SU-DHL-6 (cell line): ENCODE measurements at regions not wholly inside any gene's neighbourhood (a gene's known extent, or its start where the extent isn't known, plus 50 kb on each side); places are given as distances from the start of the nearest gene placed in this dataset.

ENCODE experiments used
- H2AFZ ChIP-seq: fragments of 200-600 bp; sonication (generic); 2 replicates; pipeline ENCODE4 v1.6.1; 2014; ENCODE audit warnings: low read depth, mild to moderate bottlenecking, moderate library complexity, mixed read lengths, antibody characterized with exemption, low read length; ENCODE audit not compliant: severe bottlenecking
- H3F3A ChIP-seq: fragments of 200-600 bp; shearing (Covaris generic); 2 replicates; pipeline ENCODE4 v1.6.0; 2016; ENCODE audit warnings: antibody characterized with exemption, mild to moderate bottlenecking; ENCODE audit not compliant: insufficient read depth
- H3K27ac ChIP-seq: fragments of 200-600 bp; sonication (generic); 2 replicates; pipeline ENCODE4 v1.5.1; 2016; ENCODE audit warnings: low read depth, mild to moderate bottlenecking, low read length, moderate library complexity, mixed read lengths
- H3K27me3 ChIP-seq: fragments of 200-600 bp; sonication (generic), shearing (Covaris generic); 2 replicates; pipeline ENCODE4 v1.6.0; 2014; ENCODE audit warnings: mild to moderate bottlenecking, low read length
- H3K36me3 ChIP-seq: fragments of 200-600 bp; sonication (generic); 2 replicates; pipeline ENCODE4 v1.6.1; 2014; ENCODE audit warnings: mild to moderate bottlenecking, low read length, mixed read lengths
- H3K4me2 ChIP-seq: fragments of 300-600, 200-600 bp; shearing (Covaris generic), sonication (generic); 2 replicates; pipeline ENCODE4 v1.6.0; 2014; ENCODE audit warnings: low read length, low read depth, mild to moderate bottlenecking; ENCODE audit not compliant: poor library complexity, severe bottlenecking
- H3K4me3 ChIP-seq: fragments of 200-600 bp; sonication (generic); 2 replicates; pipeline ENCODE4 v1.5.1; 2014; ENCODE audit warnings: antibody characterized with exemption, low read length, mild to moderate bottlenecking, mixed read lengths; ENCODE audit not compliant: insufficient read depth, poor library complexity, severe bottlenecking
- H3K79me2 ChIP-seq: fragments of 200-600 bp; sonication (generic); 2 replicates; pipeline ENCODE4 v1.6.1; 2014; ENCODE audit warnings: mild to moderate bottlenecking, low read length, moderate library complexity; ENCODE audit not compliant: insufficient read depth
- H3K9ac ChIP-seq: fragments of 200-600 bp; sonication (generic); 2 replicates; pipeline ENCODE4 v1.7.0; 2014; ENCODE audit warnings: mild to moderate bottlenecking, low read length
- H3K9me2 ChIP-seq: fragments of 200-600 bp; sonication (generic); replicated peaks from 2 replicates; pipeline ENCODE4 v1.6.1; 2014; ENCODE audit warnings: low read length; ENCODE audit not compliant: insufficient read depth
- H3K9me3 ChIP-seq: fragments of 200-600 bp; sonication (generic); 2 replicates; pipeline ENCODE4 v1.6.1; 2014; ENCODE audit warnings: low read length, mixed read lengths; ENCODE audit not compliant: insufficient read depth
- H4K20me1 ChIP-seq: fragments of 200-600 bp; sonication (generic); 2 replicates; pipeline ENCODE4 v1.6.1; 2014; ENCODE audit warnings: low read depth, mild to moderate bottlenecking, antibody characterized with exemption, low read length, moderate library complexity, mixed read lengths
- EZH2phosphoT487 ChIP-seq: fragments of 200-600 bp; sonication (generic), shearing (Covaris generic); conservative IDR thresholded peaks from 2 replicates; pipeline ENCODE4 v1.6.1; 2018; ENCODE audit warnings: mild to moderate bottlenecking, antibody characterized with exemption, low read length, moderate library complexity, mixed read lengths
- TF ChIP-seq, protein P1 (sequence below): fragments of 200-600 bp; sonication (generic); IDR thresholded peaks from one replicate; pipeline ENCODE4 v1.5.1; 2017; ENCODE audit warnings: antibody characterized with exemption, mild to moderate bottlenecking, low read length, moderate library complexity; ENCODE audit not compliant: insufficient read depth, poor library complexity, severe bottlenecking

DNA sequence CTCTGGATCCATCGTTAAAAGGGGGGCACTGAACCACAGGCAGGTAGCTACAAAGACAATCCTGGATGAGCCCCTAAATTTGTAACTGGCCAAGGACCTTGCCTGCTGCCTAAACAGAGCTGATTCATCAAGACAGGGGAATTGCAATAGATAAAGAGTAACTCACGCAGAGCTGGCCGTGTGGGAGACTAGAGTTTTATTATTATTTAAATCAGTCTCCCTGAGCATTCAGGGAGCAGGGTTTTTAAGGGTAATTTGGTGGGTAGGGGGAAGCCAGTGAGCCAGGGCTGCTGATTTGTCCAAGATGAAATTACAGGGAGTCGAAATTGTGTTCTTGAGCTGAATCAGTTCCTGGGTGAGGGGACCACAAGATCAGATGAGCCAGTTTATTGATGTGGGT is 885.1 kb upstream of the CADM2 start:
- no peaks in the 10 kb centered on the region for H3K9me2 ChIP-seq
- TF ChIP-seq, protein P1, sequence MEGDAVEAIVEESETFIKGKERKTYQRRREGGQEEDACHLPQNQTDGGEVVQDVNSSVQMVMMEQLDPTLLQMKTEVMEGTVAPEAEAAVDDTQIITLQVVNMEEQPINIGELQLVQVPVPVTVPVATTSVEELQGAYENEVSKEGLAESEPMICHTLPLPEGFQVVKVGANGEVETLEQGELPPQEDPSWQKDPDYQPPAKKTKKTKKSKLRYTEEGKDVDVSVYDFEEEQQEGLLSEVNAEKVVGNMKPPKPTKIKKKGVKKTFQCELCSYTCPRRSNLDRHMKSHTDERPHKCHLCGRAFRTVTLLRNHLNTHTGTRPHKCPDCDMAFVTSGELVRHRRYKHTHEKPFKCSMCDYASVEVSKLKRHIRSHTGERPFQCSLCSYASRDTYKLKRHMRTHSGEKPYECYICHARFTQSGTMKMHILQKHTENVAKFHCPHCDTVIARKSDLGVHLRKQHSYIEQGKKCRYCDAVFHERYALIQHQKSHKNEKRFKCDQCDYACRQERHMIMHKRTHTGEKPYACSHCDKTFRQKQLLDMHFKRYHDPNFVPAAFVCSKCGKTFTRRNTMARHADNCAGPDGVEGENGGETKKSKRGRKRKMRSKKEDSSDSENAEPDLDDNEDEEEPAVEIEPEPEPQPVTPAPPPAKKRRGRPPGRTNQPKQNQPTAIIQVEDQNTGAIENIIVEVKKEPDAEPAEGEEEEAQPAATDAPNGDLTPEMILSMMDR: no peak
- no peak for TF ChIP-seq EZH2phosphoT487
- H3K4me3 ChIP-seq: no peak overlapping the region
- H3F3A ChIP-seq: no peaks in the 10 kb centered on the region
- no peak overlapping the region for H3K27ac ChIP-seq
- no peaks in the 10 kb centered on the region for H3K79me2 ChIP-seq
- H3K27me3 ChIP-seq: no peaks in the 10 kb centered on the region
- no peak overlapping the region for H2AFZ ChIP-seq
- H4K20me1 ChIP-seq: no peaks in the 10 kb centered on the region
- H3K4me2 ChIP-seq: no peak overlapping the region
- no peak overlapping the region for H3K9ac ChIP-seq
- no peaks in the 10 kb centered on the region for H3K9me3 ChIP-seq
- no peaks in the 10 kb centered on the region for H3K36me3 ChIP-seq

DNA sequence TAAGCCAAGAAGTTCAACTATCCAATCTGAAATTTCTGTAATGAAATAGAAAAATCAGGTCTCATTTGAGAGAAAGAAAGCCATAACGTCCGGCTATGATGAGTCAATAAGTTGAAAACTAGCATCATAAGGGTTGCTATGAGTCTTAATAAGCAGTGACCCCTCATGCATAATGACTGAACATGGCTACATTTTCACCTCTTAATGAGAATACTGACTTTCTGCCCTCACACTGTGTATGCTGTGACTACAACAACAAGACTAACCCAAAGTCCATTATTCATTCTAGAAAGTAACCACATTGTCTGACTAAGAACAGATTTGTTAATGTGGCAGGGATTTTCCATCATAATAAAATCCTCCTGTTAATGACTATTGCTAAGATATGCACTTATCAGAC is 884.0 kb upstream of the CADM2 start:
- H3K4me3 ChIP-seq: no peak overlapping the region
- H2AFZ ChIP-seq: no peak overlapping the region
- H3K36me3 ChIP-seq: no peaks in the 10 kb centered on the region
- H4K20me1 ChIP-seq: no peaks in the 10 kb centered on the region
- H3K79me2 ChIP-seq: no peaks in the 10 kb centered on the region
- no peaks in the 10 kb centered on the region for H3K9me3 ChIP-seq
- no peak overlapping the region for H3K9ac ChIP-seq
- no peaks in the 10 kb centered on the region for H3F3A ChIP-seq
- TF ChIP-seq, protein P1: no peak
- no peak for TF ChIP-seq EZH2phosphoT487
- no peak overlapping the region for H3K27ac ChIP-seq
- no peaks in the 10 kb centered on the region for H3K27me3 ChIP-seq
- no peak overlapping the region for H3K4me2 ChIP-seq
- H3K9me2 ChIP-seq: no peaks in the 10 kb centered on the region

DNA sequence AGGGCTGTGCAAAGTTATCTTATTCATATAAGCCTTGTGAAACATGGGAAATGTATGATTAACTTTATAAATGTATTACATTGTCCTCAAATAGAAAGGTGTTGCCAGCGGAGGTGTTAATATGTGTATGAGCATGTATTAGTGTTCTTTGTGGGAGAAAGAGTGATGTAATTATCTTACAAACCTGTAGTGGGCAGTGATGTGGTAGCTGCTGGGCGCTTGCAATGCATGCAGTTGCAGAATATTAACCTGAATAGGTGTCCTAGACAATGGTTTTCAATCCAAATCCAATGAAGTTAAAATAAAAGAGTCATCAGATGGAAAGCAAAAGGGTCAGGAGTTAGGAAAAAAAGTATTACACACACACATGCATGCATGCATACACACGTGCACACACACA is 881.3 kb upstream of the CADM2 start:
- Histone ChIP-seq H3K9me2 (no peaks in the 10 kb centered on the region), H3F3A (no peaks in the 10 kb centered on the region), H3K9ac (no peak overlapping the region), H3K36me3 (no peaks in the 10 kb centered on the region), H3K27me3 (no peaks in the 10 kb centered on the region), H3K79me2 (no peaks in the 10 kb centered on the region), H2AFZ (peak overlapping the region; percentile 22), H3K4me2 (no peak overlapping the region), H3K27ac (no peak overlapping the region), H3K9me3 (no peaks in the 10 kb centered on the region), H4K20me1 (no peaks in the 10 kb centered on the region), H3K4me3 (no peak overlapping the region)
- TF ChIP-seq, protein P1: peak; percentile 42
- TF ChIP-seq EZH2phosphoT487: no peak

DNA sequence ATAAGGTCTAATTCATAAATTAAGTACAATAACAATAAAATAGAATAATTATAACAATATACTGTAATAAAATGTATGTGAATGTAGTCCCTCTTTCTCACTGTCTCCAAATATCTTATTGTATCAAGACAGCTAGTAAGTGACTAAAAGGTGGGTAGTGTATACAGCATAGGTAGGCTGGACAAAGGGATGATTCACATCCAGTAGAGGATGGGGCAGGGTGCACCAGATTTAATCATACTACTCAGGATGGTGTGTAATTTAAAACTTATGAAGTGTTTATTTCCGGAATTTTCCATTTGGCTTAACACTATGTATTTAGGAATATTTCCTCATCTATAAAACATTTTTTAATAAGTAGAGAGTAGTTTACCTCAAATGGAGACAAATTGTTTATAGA is 876.1 kb upstream of the CADM2 start:
- no peak overlapping the region for H3K4me3 ChIP-seq
- H3K4me2 ChIP-seq: no peak overlapping the region
- no peak overlapping the region for H3K9ac ChIP-seq
- TF ChIP-seq, protein P1: no peak
- no peak for TF ChIP-seq EZH2phosphoT487
- H2AFZ ChIP-seq: no peak overlapping the region
- H3K36me3 ChIP-seq: no peaks in the 10 kb centered on the region
- no peaks in the 10 kb centered on the region for H4K20me1 ChIP-seq
- no peak overlapping the region for H3K27ac ChIP-seq
- H3F3A ChIP-seq: no peaks in the 10 kb centered on the region
- H3K79me2 ChIP-seq: no peaks in the 10 kb centered on the region
- no peaks in the 10 kb centered on the region for H3K9me3 ChIP-seq
- no peaks in the 10 kb centered on the region for H3K27me3 ChIP-seq
- no peaks in the 10 kb centered on the region for H3K9me2 ChIP-seq
